CD14-positive monocyte (primary cell): ENCODE measurements at regions not wholly inside any gene's neighbourhood (a gene's known extent, or its start where the extent isn't known, plus 50 kb on each side); places are given as distances from the start of the nearest gene placed in this dataset.

Experiments
- DNase-seq, 3 donors: peaks; one replicate each; pipeline ENCODE4 v3.0.0-alpha.2; 2011 to 2022
- H2AFZ ChIP-seq: 2 replicates; pipeline ENCODE4 v1.6.0; 2012; ENCODE audit warnings: mild to moderate bottlenecking, low read depth, low read length, inconsistent platforms; ENCODE audit not compliant: insufficient read depth, poor library complexity, severe bottlenecking
- H3K27ac ChIP-seq, 2 donors: 1 replicate in 1 of 2; 2 replicates in 1 of 2; pipeline ENCODE4 v1.5.1; 2012 to 2013; ENCODE audit warnings: low read length in 2 of 2, control low read depth in 1 of 2, inconsistent platforms in 1 of 2, low read depth in 1 of 2, mild to moderate bottlenecking in 1 of 2
- H3K27me3 ChIP-seq, 2 donors: one replicate each; pipeline versions ENCODE4 v1.6.0 to v1.6.1; 2011 to 2013; ENCODE audit warnings: low read length in 2 of 2; ENCODE audit not compliant: control insufficient read depth in 2 of 2, insufficient read depth in 2 of 2
- H3K36me3 ChIP-seq, 2 donors: replicated peaks in 1 of 2; 1 replicate in 1 of 2; 2 replicates in 1 of 2; pipeline versions ENCODE4 v1.5.1 to v1.6.1; 2012 to 2013; ENCODE audit warnings: low read length in 2 of 2, control low read depth in 1 of 2, inconsistent platforms in 1 of 2, mild to moderate bottlenecking in 1 of 2; ENCODE audit not compliant: insufficient read depth in 2 of 2, control insufficient read depth in 1 of 2
- H3K4me1 ChIP-seq, 2 donors: 1 replicate in 1 of 2; 2 replicates in 1 of 2; pipeline versions ENCODE4 v1.5.1 to v1.6.1; 2012 to 2013; ENCODE audit warnings: low read length in 2 of 2, control low read depth in 1 of 2, inconsistent platforms in 1 of 2, mild to moderate bottlenecking in 1 of 2, moderate library complexity in 1 of 2; ENCODE audit not compliant: insufficient read depth in 2 of 2, control insufficient read depth in 1 of 2
- H3K4me2 ChIP-seq: replicated peaks from 2 replicates; pipeline ENCODE3; 2012; ENCODE audit warnings: low read length, moderate library complexity, mild to moderate bottlenecking; ENCODE audit not compliant: poor library complexity, severe bottlenecking; ENCODE audit errors: extremely low read depth
- H3K4me3 ChIP-seq, 3 experiments: fragments of 200-600 bp in 1 of 3; sonication (generic) in 1 of 3; replicated peaks in 1 of 3; 1 replicate in 2 of 3; 2 replicates in 1 of 3; pipeline ENCODE4 v1.5.1; 2011 to 2013; ENCODE audit warnings: low read length in 3 of 3, mild to moderate bottlenecking in 3 of 3, control low read depth in 2 of 3, low read depth in 2 of 3, inconsistent platforms in 1 of 3, moderate library complexity in 1 of 3
- H3K79me2 ChIP-seq: 2 replicates; pipeline ENCODE4 v1.6.0; 2012; ENCODE audit warnings: mild to moderate bottlenecking, control low read depth, inconsistent platforms, low read length, moderate library complexity; ENCODE audit not compliant: insufficient read depth
- H3K9ac ChIP-seq: 2 replicates; pipeline ENCODE4 v1.6.0; 2017; ENCODE audit warnings: low read length, mild to moderate bottlenecking; ENCODE audit not compliant: insufficient read depth, poor library complexity, severe bottlenecking
- H3K9me3 ChIP-seq, 2 donors: replicated peaks in 1 of 2; 1 replicate in 1 of 2; 2 replicates in 1 of 2; pipeline versions ENCODE4 v1.5.1 to v1.6.1; 2012 to 2013; ENCODE audit warnings: low read length in 2 of 2, control low read depth in 1 of 2; ENCODE audit not compliant: control insufficient read depth in 1 of 2, insufficient read depth in 1 of 2
- H4K20me1 ChIP-seq: 2 replicates; pipeline ENCODE4 v1.6.0; 2012; ENCODE audit warnings: mild to moderate bottlenecking, low read length, control low read depth, moderate library complexity; ENCODE audit not compliant: insufficient read depth
- H3K27ac Mint-ChIP-seq, 7 donors: one replicate each; pipeline ENCODE4 v1.8.0; 2020; ENCODE audit warnings: mild to moderate bottlenecking in 7 of 7, mixed read lengths in 7 of 7, moderate library complexity in 6 of 7, inconsistent platforms in 2 of 7
- H3K27me3 Mint-ChIP-seq, 3 donors: one replicate each; pipeline ENCODE4 v1.8.0; 2021 to 2022; ENCODE audit warnings: low read depth in 3 of 3, mild to moderate bottlenecking in 3 of 3, mixed read lengths in 3 of 3, moderate library complexity in 3 of 3, inconsistent platforms in 1 of 3
- H3K36me3 Mint-ChIP-seq, 2 donors: one replicate each; pipeline ENCODE4 v1.8.0; 2020; ENCODE audit warnings: mixed read lengths in 2 of 2, inconsistent platforms in 1 of 2, mild to moderate bottlenecking in 1 of 2
- H3K4me1 Mint-ChIP-seq: one replicate; pipeline ENCODE4 v1.8.0; 2020; ENCODE audit warnings: mild to moderate bottlenecking, mixed read lengths
- H3K4me3 Mint-ChIP-seq, 2 donors: one replicate each; pipeline ENCODE4 v1.8.0; 2020; ENCODE audit warnings: mild to moderate bottlenecking in 2 of 2, mixed read lengths in 2 of 2, moderate library complexity in 1 of 2
- H3K9me3 Mint-ChIP-seq, 7 donors: one replicate each; pipeline ENCODE4 v1.8.0; 2020 to 2022; ENCODE audit warnings: mixed read lengths in 7 of 7, mild to moderate bottlenecking in 6 of 7, moderate library complexity in 6 of 7, inconsistent platforms in 2 of 7
- WGBS: methylation state at CpG from one replicate; pipeline ENCODE4 v1.1.5; 2013; ENCODE audit warnings: missing lambda C conversion rate; ENCODE audit not compliant: insufficient coverage; 5-methylcytosine and 5-hydroxymethylcytosine counted together
- intact Hi-C, 2 donors: fragments of 100-400 bp; cut with micrococcal nuclease; formaldehyde crosslinking; loops; one replicate each; pipeline versions ENCODE4 v1.15.0 to v1.15.1; 2023
- TF ChIP-seq, protein P1 (sequence below): fragments of 200-600 bp; IDR thresholded peaks from one replicate; pipeline ENCODE4 v1.8.0; 2022; ENCODE audit warnings: antibody characterized with exemption, mild to moderate bottlenecking

GRCh38 chr9:18238752-18239447 is 235.1 kb upstream of the ADAMTSL1 start:
- Histone ChIP-seq H3K4me3 (no peak overlapping the region), H3K9ac (no peak overlapping the region), H3K4me2 (no peak overlapping the region), H2AFZ (no peak overlapping the region), H3K27ac (no peak overlapping the region), H3K27me3 (no peaks in the 10 kb centered on the region), H3K4me1 (no peaks in the 10 kb centered on the region), H4K20me1 (no peaks in the 10 kb centered on the region), H3K79me2 (no peaks in the 10 kb centered on the region), H3K36me3 (no peaks in the 10 kb centered on the region), H3K9me3 (no peaks in the 10 kb centered on the region)
- intact Hi-C loops: no loop called here
- H3K9me3 Mint-ChIP-seq: peaks cover 0 to 4% (median 0%) of the 10 kb centered on the region in 7 donors
- no peaks in the 10 kb centered on the region for H3K4me1 Mint-ChIP-seq
- H3K27me3 Mint-ChIP-seq: peaks cover 0 to 3% (median 0%) of the 10 kb centered on the region in 3 donors
- TF ChIP-seq, protein P1, sequence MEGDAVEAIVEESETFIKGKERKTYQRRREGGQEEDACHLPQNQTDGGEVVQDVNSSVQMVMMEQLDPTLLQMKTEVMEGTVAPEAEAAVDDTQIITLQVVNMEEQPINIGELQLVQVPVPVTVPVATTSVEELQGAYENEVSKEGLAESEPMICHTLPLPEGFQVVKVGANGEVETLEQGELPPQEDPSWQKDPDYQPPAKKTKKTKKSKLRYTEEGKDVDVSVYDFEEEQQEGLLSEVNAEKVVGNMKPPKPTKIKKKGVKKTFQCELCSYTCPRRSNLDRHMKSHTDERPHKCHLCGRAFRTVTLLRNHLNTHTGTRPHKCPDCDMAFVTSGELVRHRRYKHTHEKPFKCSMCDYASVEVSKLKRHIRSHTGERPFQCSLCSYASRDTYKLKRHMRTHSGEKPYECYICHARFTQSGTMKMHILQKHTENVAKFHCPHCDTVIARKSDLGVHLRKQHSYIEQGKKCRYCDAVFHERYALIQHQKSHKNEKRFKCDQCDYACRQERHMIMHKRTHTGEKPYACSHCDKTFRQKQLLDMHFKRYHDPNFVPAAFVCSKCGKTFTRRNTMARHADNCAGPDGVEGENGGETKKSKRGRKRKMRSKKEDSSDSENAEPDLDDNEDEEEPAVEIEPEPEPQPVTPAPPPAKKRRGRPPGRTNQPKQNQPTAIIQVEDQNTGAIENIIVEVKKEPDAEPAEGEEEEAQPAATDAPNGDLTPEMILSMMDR: no peak
- no peak overlapping the region for H3K4me3 Mint-ChIP-seq
- no peak for DNase-seq
- WGBS: no CpG with 5 or more reads among the region's 1 CpG
- H3K36me3 Mint-ChIP-seq: no peaks in the 10 kb centered on the region
- no peak overlapping the region for H3K27ac Mint-ChIP-seq

- Histone ChIP-seq H3K36me3 (no peaks in the 10 kb centered on the region), H3K9me3 (no peaks in the 10 kb centered on the region), H3K79me2 (no peaks in the 10 kb centered on the region), H3K27ac (no peak overlapping the region), H2AFZ (no peak overlapping the region), H3K9ac (no peak overlapping the region), H4K20me1 (no peaks in the 10 kb centered on the region), H3K4me1 (no peaks in the 10 kb centered on the region), H3K27me3 (no peaks in the 10 kb centered on the region), H3K4me2 (no peak overlapping the region), H3K4me3 (no peak overlapping the region)
- Mint-ChIP-seq H3K27ac (no peak overlapping the region), H3K9me3 (peaks cover 0 to 4% (median 0%) of the 10 kb centered on the region in 7 donors), H3K27me3 (peaks cover 0 to 2% (median 0%) of the 10 kb centered on the region in 3 donors), H3K4me1 (no peaks in the 10 kb centered on the region), H3K4me3 (no peak overlapping the region), H3K36me3 (no peaks in the 10 kb centered on the region)
- WGBS: no CpG with 5 or more reads among the region's 2 CpGs
- intact Hi-C loops: no loop called here
- TF ChIP-seq, protein P1: no peak
- no peak for DNase-seq
These were observed 233.7 kb upstream of the ADAMTSL1 start for GRCh38 chr9:18240213-18240612.
